ENCODE measurements at regions not wholly inside any gene's neighbourhood (a gene's known extent, or its start where the extent isn't known, plus 50 kb on each side); places are given as distances from the start of the nearest gene placed in this dataset.

DNA sequence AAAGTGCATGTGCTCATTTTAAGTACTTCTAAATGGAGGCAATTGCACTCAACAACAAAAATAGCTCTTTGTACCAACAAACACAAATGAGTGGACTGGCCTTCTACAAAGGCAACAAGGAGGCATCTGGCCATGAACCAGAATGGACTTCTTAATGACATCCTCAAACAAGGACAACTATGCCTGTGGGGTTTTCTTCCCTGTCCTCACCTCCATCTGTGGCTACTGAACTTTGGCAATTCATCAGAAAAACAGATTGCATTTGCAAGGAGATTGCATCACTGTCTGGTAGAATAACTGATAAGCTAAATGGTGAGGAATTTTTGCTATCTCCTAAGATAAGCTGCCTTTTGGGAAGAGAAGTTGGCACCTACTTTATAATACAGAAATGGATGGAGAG lies 447.3 kb upstream of the CCNG1 start:
- CTCF ChIA-PET, result no interaction called here
- H3K36me3 Mint-ChIP-seq (ENCODE audit: insufficient read depth, unreplicated experiment), result no peaks in the 10 kb centered on the region
- H3K4me3 Mint-ChIP-seq (ENCODE audit: unreplicated experiment), result no peak overlapping the region
- intact Hi-C loops (cut with micrococcal nuclease; ENCODE audit: unreplicated experiment), result no loop called here
- BruUV-seq (replicated peaks), result no TSS peak
- no peaks in the 10 kb centered on the region for H3K27me3 Mint-ChIP-seq (ENCODE audit: insufficient read depth, unreplicated experiment)
- no peaks in the 10 kb centered on the region for H3K27me3 ChIP-seq (replicated peaks; ENCODE audit: control insufficient read depth, insufficient read depth, low read length)
- DNase-seq, result peak in 1 of 2 experiments; percentile 17
- peaks cover 12% of the 10 kb centered on the region for H3K4me1 ChIP-seq
- H3K9me3 Mint-ChIP-seq (ENCODE audit: unreplicated experiment), result peaks cover 23% of the 10 kb centered on the region
- TF ChIP-seq, protein P1, sequence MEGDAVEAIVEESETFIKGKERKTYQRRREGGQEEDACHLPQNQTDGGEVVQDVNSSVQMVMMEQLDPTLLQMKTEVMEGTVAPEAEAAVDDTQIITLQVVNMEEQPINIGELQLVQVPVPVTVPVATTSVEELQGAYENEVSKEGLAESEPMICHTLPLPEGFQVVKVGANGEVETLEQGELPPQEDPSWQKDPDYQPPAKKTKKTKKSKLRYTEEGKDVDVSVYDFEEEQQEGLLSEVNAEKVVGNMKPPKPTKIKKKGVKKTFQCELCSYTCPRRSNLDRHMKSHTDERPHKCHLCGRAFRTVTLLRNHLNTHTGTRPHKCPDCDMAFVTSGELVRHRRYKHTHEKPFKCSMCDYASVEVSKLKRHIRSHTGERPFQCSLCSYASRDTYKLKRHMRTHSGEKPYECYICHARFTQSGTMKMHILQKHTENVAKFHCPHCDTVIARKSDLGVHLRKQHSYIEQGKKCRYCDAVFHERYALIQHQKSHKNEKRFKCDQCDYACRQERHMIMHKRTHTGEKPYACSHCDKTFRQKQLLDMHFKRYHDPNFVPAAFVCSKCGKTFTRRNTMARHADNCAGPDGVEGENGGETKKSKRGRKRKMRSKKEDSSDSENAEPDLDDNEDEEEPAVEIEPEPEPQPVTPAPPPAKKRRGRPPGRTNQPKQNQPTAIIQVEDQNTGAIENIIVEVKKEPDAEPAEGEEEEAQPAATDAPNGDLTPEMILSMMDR (IDR thresholded peaks at IDR 0.05; ENCODE audit: insufficient read depth in 1 of 2, low read depth in 1 of 2, low read length in 1 of 2, severe bottlenecking in 1 of 2, unreplicated experiment in 1 of 2), result no peak
- POLR2A ChIA-PET, result no interaction called here
- no peak overlapping the region for H3K27ac Mint-ChIP-seq (ENCODE audit: unreplicated experiment)
- H3K4me3 ChIP-seq (ENCODE audit: low read depth, low read length), result no peak overlapping the region
- no peaks in the 10 kb centered on the region for H3K36me3 ChIP-seq (ENCODE audit: control insufficient read depth, insufficient read depth, low read length)
- no peaks in the 10 kb centered on the region for H3K9me3 ChIP-seq
- H3K4me1 Mint-ChIP-seq (ENCODE audit: low read depth, unreplicated experiment), result no peaks in the 10 kb centered on the region

DNA sequence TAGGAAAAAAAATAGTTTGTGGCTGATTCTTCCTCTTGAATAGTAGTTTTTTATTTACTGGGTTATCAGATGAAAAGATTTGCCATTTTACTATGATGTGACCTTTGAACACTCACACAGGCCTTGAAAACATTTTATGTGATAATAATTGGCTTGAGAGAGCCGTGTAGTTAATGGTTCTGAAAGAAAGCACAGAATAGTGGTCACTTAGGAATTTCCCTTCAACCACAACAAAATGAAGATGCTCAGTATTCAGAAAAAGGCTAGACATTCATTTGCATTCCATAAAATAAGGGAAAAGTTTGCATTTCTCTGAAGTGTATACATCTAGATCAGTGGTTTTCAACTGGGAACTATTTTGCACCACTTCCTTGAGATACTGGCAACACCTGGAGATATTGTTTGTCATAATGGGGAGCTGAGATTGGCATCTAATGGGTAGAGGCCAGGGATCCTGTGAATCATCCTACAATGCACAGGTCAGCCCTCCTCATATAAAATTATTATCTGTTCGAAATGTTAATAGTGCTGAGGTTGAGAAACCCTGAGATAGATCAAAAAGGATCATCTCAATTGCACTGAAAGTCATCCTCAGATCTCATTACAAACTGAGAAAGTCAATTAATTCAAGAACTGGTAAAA lies 446.4 kb upstream of the CCNG1 start:
- H3K27me3 ChIP-seq (replicated peaks; ENCODE audit: control insufficient read depth, insufficient read depth, low read length), result no peaks in the 10 kb centered on the region
- intact Hi-C loops (cut with micrococcal nuclease; ENCODE audit: unreplicated experiment), result no loop called here
- no peaks in the 10 kb centered on the region for H3K4me1 Mint-ChIP-seq (ENCODE audit: low read depth, unreplicated experiment)
- ChIA-PET CTCF (no interaction called here), POLR2A (no interaction called here)
- peaks cover 23% of the 10 kb centered on the region for H3K9me3 Mint-ChIP-seq (ENCODE audit: unreplicated experiment)
- H3K4me3 ChIP-seq (ENCODE audit: low read depth, low read length), result no peak overlapping the region
- no TSS peak for BruUV-seq (replicated peaks)
- H3K9me3 ChIP-seq, result no peaks in the 10 kb centered on the region
- H3K36me3 ChIP-seq (ENCODE audit: control insufficient read depth, insufficient read depth, low read length), result no peaks in the 10 kb centered on the region
- H3K4me1 ChIP-seq, result peaks cover 12% of the 10 kb centered on the region
- H3K27me3 Mint-ChIP-seq (ENCODE audit: insufficient read depth, unreplicated experiment), result no peaks in the 10 kb centered on the region
- H3K36me3 Mint-ChIP-seq (ENCODE audit: insufficient read depth, unreplicated experiment), result no peaks in the 10 kb centered on the region
- TF ChIP-seq, protein P1 (IDR thresholded peaks at IDR 0.05; ENCODE audit: insufficient read depth in 1 of 2, low read depth in 1 of 2, low read length in 1 of 2, severe bottlenecking in 1 of 2, unreplicated experiment in 1 of 2), result no peak
- H3K27ac Mint-ChIP-seq (ENCODE audit: unreplicated experiment), result no peak overlapping the region
- no peak for DNase-seq
- H3K4me3 Mint-ChIP-seq (ENCODE audit: unreplicated experiment), result no peak overlapping the region

DNA sequence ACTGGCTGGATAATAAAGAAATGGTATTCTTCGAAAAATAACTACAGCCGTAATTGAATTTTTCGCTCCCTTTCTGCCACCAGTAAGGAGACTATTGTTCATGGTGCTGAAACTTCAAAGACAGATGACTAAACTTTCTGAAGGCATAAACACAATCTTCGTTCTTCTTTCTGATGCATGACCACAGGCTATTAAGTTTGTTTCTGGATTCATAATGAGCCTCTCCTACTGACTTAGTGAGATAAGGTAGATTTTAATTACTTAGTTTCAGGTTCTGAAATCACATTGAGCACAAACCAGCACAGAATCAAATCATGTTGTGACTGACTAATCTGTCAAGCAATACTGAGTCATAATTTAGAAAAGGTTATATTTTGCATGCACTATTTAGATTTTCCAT lies 441.8 kb upstream of the CCNG1 start:
- no peaks in the 10 kb centered on the region for H3K36me3 Mint-ChIP-seq (ENCODE audit: insufficient read depth, unreplicated experiment)
- no peak for DNase-seq
- POLR2A ChIA-PET, result no interaction called here
- no peaks in the 10 kb centered on the region for H3K4me1 Mint-ChIP-seq (ENCODE audit: low read depth, unreplicated experiment)
- peaks cover 3% of the 10 kb centered on the region for H3K27me3 Mint-ChIP-seq (ENCODE audit: insufficient read depth, unreplicated experiment)
- BruUV-seq (replicated peaks), result no TSS peak
- peaks cover 3% of the 10 kb centered on the region for H3K4me1 ChIP-seq
- H3K27me3 ChIP-seq (replicated peaks; ENCODE audit: control insufficient read depth, insufficient read depth, low read length), result no peaks in the 10 kb centered on the region
- intact Hi-C loops (cut with micrococcal nuclease; ENCODE audit: unreplicated experiment), result no loop called here
- no peaks in the 10 kb centered on the region for H3K9me3 ChIP-seq
- no peak overlapping the region for H3K4me3 Mint-ChIP-seq (ENCODE audit: unreplicated experiment)
- H3K4me3 ChIP-seq (ENCODE audit: low read depth, low read length), result no peak overlapping the region
- TF ChIP-seq, protein P1 (IDR thresholded peaks at IDR 0.05; ENCODE audit: insufficient read depth in 1 of 2, low read depth in 1 of 2, low read length in 1 of 2, severe bottlenecking in 1 of 2, unreplicated experiment in 1 of 2), result no peak
- H3K27ac Mint-ChIP-seq (ENCODE audit: unreplicated experiment), result no peak overlapping the region
- H3K9me3 Mint-ChIP-seq (ENCODE audit: unreplicated experiment), result no peaks in the 10 kb centered on the region
- no peaks in the 10 kb centered on the region for H3K36me3 ChIP-seq (ENCODE audit: control insufficient read depth, insufficient read depth, low read length)
- CTCF ChIA-PET, result no interaction called here

Measured in Caco-2 (cell line).